ENCODE measurements at regions not wholly inside any gene's neighbourhood (a gene's known extent, or its start where the extent isn't known, plus 50 kb on each side); places are given as distances from the start of the nearest gene placed in this dataset.

DNA sequence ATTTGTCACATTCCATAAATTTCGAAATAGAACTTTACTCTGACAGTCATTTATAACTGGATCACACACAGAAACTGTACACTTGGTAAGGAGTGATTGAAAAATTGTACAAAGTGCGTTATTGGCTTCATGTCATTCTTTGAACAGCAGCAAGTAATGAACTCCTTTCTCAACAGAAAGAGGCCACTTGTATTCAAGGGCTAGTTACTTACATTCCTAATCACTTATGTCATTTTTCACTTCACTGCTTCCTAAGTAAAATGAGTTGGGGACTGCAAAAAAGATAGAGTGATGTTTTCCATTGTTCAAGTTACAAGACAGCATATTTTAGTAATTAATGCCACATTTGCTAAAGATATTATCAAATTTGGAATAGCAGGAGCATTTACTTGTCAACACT is 893.2 kb downstream of the DTWD2 start:
- H3K4me1 ChIP-seq (ENCODE audit: control insufficient read depth, extremely low read depth, insufficient read depth, low read length): no peaks in the 10 kb centered on the region
- H3K9me1 ChIP-seq (ENCODE audit: control insufficient read depth, extremely low read depth, insufficient read depth, low read length): no peaks in the 10 kb centered on the region
- no peak overlapping the region for H3K27ac ChIP-seq (ENCODE audit: control insufficient read depth, insufficient read depth, low read length)
- no peaks in the 10 kb centered on the region for H3K27me3 ChIP-seq (ENCODE audit: control insufficient read depth, extremely low read depth, insufficient read depth, low read length)
- H2AFZ ChIP-seq (ENCODE audit: control insufficient read depth, low read length): no peak overlapping the region
- DNase-seq (ENCODE audit: low read depth, low spot score) (no peak), FAIRE-seq (no peak)
- no peaks in the 10 kb centered on the region for H3K36me3 ChIP-seq (ENCODE audit: control insufficient read depth in 2 of 2, extremely low read depth in 1 of 2, insufficient read depth in 2 of 2, low read length in 2 of 2)
- no peaks in the 10 kb centered on the region for H3K79me2 ChIP-seq (ENCODE audit: control insufficient read depth, insufficient read depth, low read length)
- dilution Hi-C loops (cut with MboI; ENCODE audit: extremely low pct_ligation_motif_present, low sequenced_read_pairs): no loop called here
- no peak overlapping the region for H3K4me3 ChIP-seq (ENCODE audit: control insufficient read depth in 2 of 3, extremely low read depth in 1 of 3, insufficient read depth in 2 of 3, low read depth in 1 of 3, low read length in 3 of 3)
- no peak overlapping the region for H3K9ac ChIP-seq (ENCODE audit: control insufficient read depth, extremely low read depth, insufficient read depth, low read length)
- H3K9me3 ChIP-seq (ENCODE audit: control insufficient read depth, low read depth, low read length): no peaks in the 10 kb centered on the region
- no peak overlapping the region for H3K4me2 ChIP-seq (ENCODE audit: control insufficient read depth, extremely low read depth, insufficient read depth, low read depth, low read length)
- H4K20me1 ChIP-seq (ENCODE audit: control insufficient read depth, extremely low read depth, insufficient read depth, low read length): no peaks in the 10 kb centered on the region
- TF ChIP-seq, protein P1, sequence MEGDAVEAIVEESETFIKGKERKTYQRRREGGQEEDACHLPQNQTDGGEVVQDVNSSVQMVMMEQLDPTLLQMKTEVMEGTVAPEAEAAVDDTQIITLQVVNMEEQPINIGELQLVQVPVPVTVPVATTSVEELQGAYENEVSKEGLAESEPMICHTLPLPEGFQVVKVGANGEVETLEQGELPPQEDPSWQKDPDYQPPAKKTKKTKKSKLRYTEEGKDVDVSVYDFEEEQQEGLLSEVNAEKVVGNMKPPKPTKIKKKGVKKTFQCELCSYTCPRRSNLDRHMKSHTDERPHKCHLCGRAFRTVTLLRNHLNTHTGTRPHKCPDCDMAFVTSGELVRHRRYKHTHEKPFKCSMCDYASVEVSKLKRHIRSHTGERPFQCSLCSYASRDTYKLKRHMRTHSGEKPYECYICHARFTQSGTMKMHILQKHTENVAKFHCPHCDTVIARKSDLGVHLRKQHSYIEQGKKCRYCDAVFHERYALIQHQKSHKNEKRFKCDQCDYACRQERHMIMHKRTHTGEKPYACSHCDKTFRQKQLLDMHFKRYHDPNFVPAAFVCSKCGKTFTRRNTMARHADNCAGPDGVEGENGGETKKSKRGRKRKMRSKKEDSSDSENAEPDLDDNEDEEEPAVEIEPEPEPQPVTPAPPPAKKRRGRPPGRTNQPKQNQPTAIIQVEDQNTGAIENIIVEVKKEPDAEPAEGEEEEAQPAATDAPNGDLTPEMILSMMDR (optimal IDR thresholded peaks at IDR 0.05 in 1 of 3, IDR thresholded peaks at IDR 0.05 in 1 of 3, conservative IDR thresholded peaks at IDR 0.05 in 1 of 3; ENCODE audit: extremely low read depth in 1 of 3, insufficient read depth in 2 of 3, low read length in 3 of 3): no peak
- TF ChIP-seq EZH2 (IDR thresholded peaks at IDR 0.05; ENCODE audit: low read length): no peak

DNA sequence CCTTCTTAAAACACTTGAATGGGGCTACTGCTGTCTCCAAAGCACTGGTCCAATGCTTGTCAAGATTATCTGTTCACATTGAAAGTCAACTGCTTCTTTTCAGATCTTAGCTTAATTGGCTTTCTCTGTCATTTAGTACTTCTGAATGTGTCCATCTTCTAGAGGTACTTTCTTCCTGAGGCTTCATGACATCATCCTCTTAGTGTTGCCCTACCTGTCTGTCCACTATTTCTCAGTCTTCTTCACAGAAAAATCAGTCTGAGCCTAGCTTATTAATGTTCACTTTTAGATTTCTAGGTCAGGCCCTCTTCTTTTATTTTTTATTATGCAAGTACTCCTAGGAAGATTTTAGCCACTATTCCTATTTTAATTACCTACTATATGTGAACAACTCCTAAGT is 899.9 kb downstream of the DTWD2 start:
- Histone ChIP-seq H3K9ac (ENCODE audit: control insufficient read depth, extremely low read depth, insufficient read depth, low read length) (no peak overlapping the region), H3K4me3 (ENCODE audit: control insufficient read depth in 2 of 3, extremely low read depth in 1 of 3, insufficient read depth in 2 of 3, low read depth in 1 of 3, low read length in 3 of 3) (no peak overlapping the region), H3K9me3 (ENCODE audit: control insufficient read depth, low read depth, low read length) (no peaks in the 10 kb centered on the region), H3K4me1 (ENCODE audit: control insufficient read depth, extremely low read depth, insufficient read depth, low read length) (no peaks in the 10 kb centered on the region), H3K36me3 (ENCODE audit: control insufficient read depth in 2 of 2, extremely low read depth in 1 of 2, insufficient read depth in 2 of 2, low read length in 2 of 2) (no peaks in the 10 kb centered on the region), H2AFZ (ENCODE audit: control insufficient read depth, low read length) (no peak overlapping the region), H3K4me2 (ENCODE audit: control insufficient read depth, extremely low read depth, insufficient read depth, low read depth, low read length) (no peak overlapping the region), H3K9me1 (ENCODE audit: control insufficient read depth, extremely low read depth, insufficient read depth, low read length) (no peaks in the 10 kb centered on the region), H3K27me3 (ENCODE audit: control insufficient read depth, extremely low read depth, insufficient read depth, low read length) (no peaks in the 10 kb centered on the region), H4K20me1 (ENCODE audit: control insufficient read depth, extremely low read depth, insufficient read depth, low read length) (no peaks in the 10 kb centered on the region), H3K27ac (ENCODE audit: control insufficient read depth, insufficient read depth, low read length) (no peak overlapping the region), H3K79me2 (ENCODE audit: control insufficient read depth, insufficient read depth, low read length) (no peaks in the 10 kb centered on the region)
- dilution Hi-C loops (cut with MboI; ENCODE audit: extremely low pct_ligation_motif_present, low sequenced_read_pairs): no loop called here
- DNase-seq (ENCODE audit: low read depth, low spot score): no peak
- FAIRE-seq: no peak
- TF ChIP-seq, protein P1 (optimal IDR thresholded peaks at IDR 0.05 in 1 of 3, IDR thresholded peaks at IDR 0.05 in 1 of 3, conservative IDR thresholded peaks at IDR 0.05 in 1 of 3; ENCODE audit: extremely low read depth in 1 of 3, insufficient read depth in 2 of 3, low read length in 3 of 3): no peak
- TF ChIP-seq EZH2 (IDR thresholded peaks at IDR 0.05; ENCODE audit: low read length): no peak

Data from keratinocyte (primary cell).